Lower lobe of right lung (tissue), 2 donors: ENCODE measurements at regions not wholly inside any gene's neighbourhood (a gene's known extent, or its start where the extent isn't known, plus 50 kb on each side); places are given as distances from the start of the nearest gene placed in this dataset.

Source experiments
- ATAC-seq, 2 donors: fragments of 200-7000 bp; cut with Tn5 transposase; one replicate each; pipeline ENCODE4 v1.9.1; 2020 to 2022; ENCODE audit warnings: mild to moderate bottlenecking in 2 of 2, moderate library complexity in 2 of 2
- DNase-seq: peaks from one replicate; pipeline ENCODE4 v3.0.0-alpha.2; 2020
- H3K27ac ChIP-seq: fragments of 200-600 bp; one replicate; pipeline ENCODE4 v1.8.0; 2022
- H3K27me3 ChIP-seq: fragments of 200-600 bp; one replicate; pipeline ENCODE4 v1.8.0; 2022; ENCODE audit warnings: low read depth
- H3K36me3 ChIP-seq: fragments of 200-600 bp; one replicate; pipeline ENCODE4 v1.8.0; 2022; ENCODE audit warnings: mild to moderate bottlenecking
- H3K4me1 ChIP-seq: fragments of 200-600 bp; one replicate; pipeline ENCODE4 v1.8.0; 2022
- H3K4me3 ChIP-seq: fragments of 200-600 bp; one replicate; pipeline ENCODE4 v1.8.0; 2022; ENCODE audit warnings: mild to moderate bottlenecking
- H3K9me3 ChIP-seq: fragments of 200-600 bp; one replicate; pipeline ENCODE4 v1.8.0; 2022
- intact Hi-C: fragments of 100-400 bp; cut with DNase I; formaldehyde crosslinking; loops from one replicate; pipeline ENCODE4 v1.11.0; 2022
- TF ChIP-seq, protein P1 (sequence below): fragments of 200-600 bp; IDR thresholded peaks from one replicate; pipeline ENCODE4 v1.8.0; 2022; ENCODE audit warnings: antibody characterized with exemption, mild to moderate bottlenecking
- donor health status: DM: no; HTN: yes; CAD: no; lungs with severe emphysema.

DNA sequence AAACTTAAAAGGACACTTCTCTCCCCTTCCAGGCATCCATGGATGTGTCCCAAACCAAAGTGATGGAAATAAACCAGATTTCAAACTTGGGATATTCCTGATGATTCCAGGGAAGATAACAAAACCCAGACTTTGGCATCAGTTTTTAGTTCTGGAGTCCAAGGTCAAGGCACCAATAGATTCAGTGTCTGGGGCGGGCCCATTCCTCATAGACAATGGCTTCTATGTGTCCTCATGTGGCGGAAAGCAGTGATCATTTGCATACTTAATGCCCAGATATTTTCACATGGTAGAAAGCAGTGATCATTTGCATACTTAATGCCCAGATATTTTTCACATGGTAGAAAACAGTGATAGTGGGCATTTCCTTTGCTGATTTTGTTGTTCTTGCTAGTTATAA, 151.4 kb upstream of the DAP start:
- intact Hi-C loops: no loop called here
- TF ChIP-seq, protein P1, sequence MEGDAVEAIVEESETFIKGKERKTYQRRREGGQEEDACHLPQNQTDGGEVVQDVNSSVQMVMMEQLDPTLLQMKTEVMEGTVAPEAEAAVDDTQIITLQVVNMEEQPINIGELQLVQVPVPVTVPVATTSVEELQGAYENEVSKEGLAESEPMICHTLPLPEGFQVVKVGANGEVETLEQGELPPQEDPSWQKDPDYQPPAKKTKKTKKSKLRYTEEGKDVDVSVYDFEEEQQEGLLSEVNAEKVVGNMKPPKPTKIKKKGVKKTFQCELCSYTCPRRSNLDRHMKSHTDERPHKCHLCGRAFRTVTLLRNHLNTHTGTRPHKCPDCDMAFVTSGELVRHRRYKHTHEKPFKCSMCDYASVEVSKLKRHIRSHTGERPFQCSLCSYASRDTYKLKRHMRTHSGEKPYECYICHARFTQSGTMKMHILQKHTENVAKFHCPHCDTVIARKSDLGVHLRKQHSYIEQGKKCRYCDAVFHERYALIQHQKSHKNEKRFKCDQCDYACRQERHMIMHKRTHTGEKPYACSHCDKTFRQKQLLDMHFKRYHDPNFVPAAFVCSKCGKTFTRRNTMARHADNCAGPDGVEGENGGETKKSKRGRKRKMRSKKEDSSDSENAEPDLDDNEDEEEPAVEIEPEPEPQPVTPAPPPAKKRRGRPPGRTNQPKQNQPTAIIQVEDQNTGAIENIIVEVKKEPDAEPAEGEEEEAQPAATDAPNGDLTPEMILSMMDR: no peak
- Histone ChIP-seq H3K27me3 (no peaks in the 10 kb centered on the region), H3K36me3 (no peaks in the 10 kb centered on the region), H3K4me3 (no peak overlapping the region), H3K4me1 (no peaks in the 10 kb centered on the region), H3K9me3 (no peaks in the 10 kb centered on the region), H3K27ac (no peak overlapping the region)
- DNase-seq (no peak), ATAC-seq (no peak)

DNA sequence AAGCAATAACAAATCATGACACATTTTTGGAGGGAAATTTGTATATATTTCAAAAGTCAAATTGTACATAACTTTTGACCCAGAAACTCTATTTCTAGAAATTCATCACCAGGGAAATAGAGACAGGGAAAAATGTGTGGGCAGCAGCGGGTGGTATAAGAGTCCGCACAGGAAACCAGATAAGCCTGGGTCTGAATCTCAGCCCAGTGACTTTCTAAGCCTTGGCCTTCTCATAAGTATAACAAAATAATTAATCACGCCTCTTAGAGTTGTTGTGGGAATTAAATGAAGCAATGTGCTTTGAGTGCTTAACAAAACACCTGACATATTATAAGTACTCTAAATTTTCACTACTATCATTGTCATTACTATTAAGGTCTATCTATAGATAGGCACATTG, 149.2 kb upstream of the DAP start:
- no peaks in the 10 kb centered on the region for H3K9me3 ChIP-seq
- no peak overlapping the region for H3K27ac ChIP-seq
- no peaks in the 10 kb centered on the region for H3K36me3 ChIP-seq
- no peaks in the 10 kb centered on the region for H3K4me1 ChIP-seq
- H3K27me3 ChIP-seq: no peaks in the 10 kb centered on the region
- no peak overlapping the region for H3K4me3 ChIP-seq
- TF ChIP-seq, protein P1: no peak
- intact Hi-C loops: no loop called here
- ATAC-seq (no peak), DNase-seq (no peak)

DNA sequence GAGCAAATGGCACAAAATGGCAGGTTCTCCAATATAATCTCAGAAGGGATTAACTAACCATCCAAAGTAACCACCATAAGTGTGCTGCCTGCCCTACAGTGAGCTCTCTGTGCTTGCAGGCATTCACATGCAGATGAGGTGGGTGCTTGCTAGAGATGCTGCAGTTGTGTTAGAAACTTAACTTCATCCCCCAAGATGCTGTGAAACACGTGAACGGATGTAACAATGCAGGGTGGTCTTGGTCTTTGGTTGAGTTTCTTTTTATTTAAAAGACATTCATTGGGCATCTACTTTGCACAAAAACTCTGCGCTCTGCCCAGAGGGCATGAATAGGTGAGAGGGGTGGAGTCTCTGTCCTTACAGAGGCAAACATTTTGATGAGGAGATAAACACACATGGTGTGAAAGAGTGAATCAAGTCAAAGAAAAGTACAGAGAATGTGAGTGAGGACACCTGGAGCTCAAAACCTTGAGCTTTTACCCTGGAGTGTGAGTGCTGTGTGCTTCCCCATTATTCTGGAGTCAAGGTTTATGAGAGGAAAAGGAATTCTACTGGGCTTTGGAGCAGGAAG, 143.9 kb upstream of the DAP start:
- H3K4me1 ChIP-seq: no peaks in the 10 kb centered on the region
- TF ChIP-seq, protein P1: no peak
- ATAC-seq (no peak), DNase-seq (no peak)
- H3K27me3 ChIP-seq: no peaks in the 10 kb centered on the region
- H3K9me3 ChIP-seq: no peaks in the 10 kb centered on the region
- no peak overlapping the region for H3K27ac ChIP-seq
- no peak overlapping the region for H3K4me3 ChIP-seq
- intact Hi-C loops: no loop called here
- H3K36me3 ChIP-seq: no peaks in the 10 kb centered on the region

DNA sequence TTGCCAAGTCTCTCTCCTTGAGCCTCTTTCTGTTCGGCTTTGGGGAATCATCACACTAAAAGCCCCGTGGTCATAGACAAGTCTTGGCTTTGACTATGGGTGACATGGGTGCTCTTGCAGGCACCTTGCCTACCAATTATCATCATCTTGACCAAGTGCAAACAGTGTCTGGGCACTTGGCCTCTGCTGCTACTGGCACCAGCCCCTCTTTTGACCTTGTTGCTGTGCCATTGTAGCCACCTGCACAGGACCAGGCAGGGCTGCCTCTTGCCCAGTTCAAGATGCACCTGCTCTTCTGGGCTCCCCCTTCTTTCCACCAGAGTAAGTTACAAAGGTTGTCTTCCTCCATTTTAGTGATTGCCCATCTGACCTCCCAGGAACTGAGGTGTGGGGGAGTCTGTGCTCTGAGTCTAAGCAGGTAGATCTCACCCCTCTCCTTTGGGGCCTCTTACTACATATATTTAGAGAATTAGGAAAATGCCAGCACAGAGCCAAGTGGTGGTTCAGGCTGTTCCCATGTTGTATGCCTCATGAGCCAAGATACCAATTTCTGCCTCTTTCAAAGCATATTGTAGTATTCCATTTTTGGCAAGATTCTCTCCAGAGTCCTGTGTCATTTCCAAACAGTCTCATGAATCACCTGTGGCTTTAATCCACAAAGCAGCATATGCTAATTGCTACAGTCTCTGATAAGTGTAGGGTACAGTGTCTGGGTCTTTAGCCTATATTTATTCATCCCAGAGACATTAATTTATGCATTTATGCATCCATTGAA, 142.9 kb upstream of the DAP start:
- no peak for DNase-seq
- ATAC-seq: no peak
- Histone ChIP-seq H3K4me1 (no peaks in the 10 kb centered on the region), H3K4me3 (no peak overlapping the region), H3K36me3 (no peaks in the 10 kb centered on the region), H3K27me3 (no peaks in the 10 kb centered on the region), H3K9me3 (no peaks in the 10 kb centered on the region), H3K27ac (no peak overlapping the region)
- intact Hi-C loops: no loop called here
- TF ChIP-seq, protein P1: no peak

DNA sequence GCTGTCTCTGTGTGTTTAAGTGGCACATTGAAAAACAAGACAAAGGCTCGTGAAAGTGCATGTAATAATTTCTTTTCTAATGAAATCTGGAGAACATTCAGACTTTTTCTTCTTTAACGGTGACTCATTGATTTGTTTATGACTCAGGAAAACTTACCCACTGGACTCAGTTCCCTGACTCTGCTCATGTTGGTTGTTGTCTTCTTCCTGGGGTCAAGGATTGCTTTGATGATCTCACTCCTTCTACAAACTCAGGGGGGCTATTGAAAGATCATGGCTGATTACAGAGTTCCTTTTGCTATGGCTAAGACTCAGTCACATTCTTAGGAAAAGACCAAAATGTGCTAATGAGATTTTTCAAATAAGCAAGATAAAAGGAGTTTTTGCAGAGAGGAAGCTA, 141.1 kb upstream of the DAP start:
- TF ChIP-seq, protein P1: no peak
- no peak overlapping the region for H3K27ac ChIP-seq
- no peak for DNase-seq
- intact Hi-C loops: no loop called here
- H3K4me3 ChIP-seq: no peak overlapping the region
- H3K27me3 ChIP-seq: no peaks in the 10 kb centered on the region
- H3K4me1 ChIP-seq: no peaks in the 10 kb centered on the region
- no peak for ATAC-seq
- no peaks in the 10 kb centered on the region for H3K9me3 ChIP-seq
- H3K36me3 ChIP-seq: no peaks in the 10 kb centered on the region
